Hepatocyte (in vitro differentiated cells): ENCODE measurements at regions not wholly inside any gene's neighbourhood (a gene's known extent, or its start where the extent isn't known, plus 50 kb on each side); places are given as distances from the start of the nearest gene placed in this dataset.

ENCODE experiments used
- CTCF ChIP-seq: fragments of 200-600 bp; sonication (generic); IDR thresholded peaks from 2 replicates; pipeline ENCODE4 v1.5.1; 2016; ENCODE audit warnings: antibody characterized with exemption, mild to moderate bottlenecking; ENCODE audit not compliant: poor library complexity
- EZH2phosphoT487 ChIP-seq: fragments of 200-600 bp; sonication (generic); IDR thresholded peaks from one replicate; pipeline ENCODE4 v1.6.1; 2018; ENCODE audit warnings: antibody characterized with exemption, mild to moderate bottlenecking, low read depth, moderate library complexity; ENCODE audit not compliant: unreplicated experiment, severe bottlenecking

- TF ChIP-seq CTCF (no peak), EZH2phosphoT487 (no peak)
Observed at GRCh38 chr1:79790950-79791349, 784.4 kb upstream of the ADGRL4 start.
